ENCODE measurements at regions not wholly inside any gene's neighbourhood (a gene's known extent, or its start where the extent isn't known, plus 50 kb on each side); places are given as distances from the start of the nearest gene placed in this dataset.

DNA sequence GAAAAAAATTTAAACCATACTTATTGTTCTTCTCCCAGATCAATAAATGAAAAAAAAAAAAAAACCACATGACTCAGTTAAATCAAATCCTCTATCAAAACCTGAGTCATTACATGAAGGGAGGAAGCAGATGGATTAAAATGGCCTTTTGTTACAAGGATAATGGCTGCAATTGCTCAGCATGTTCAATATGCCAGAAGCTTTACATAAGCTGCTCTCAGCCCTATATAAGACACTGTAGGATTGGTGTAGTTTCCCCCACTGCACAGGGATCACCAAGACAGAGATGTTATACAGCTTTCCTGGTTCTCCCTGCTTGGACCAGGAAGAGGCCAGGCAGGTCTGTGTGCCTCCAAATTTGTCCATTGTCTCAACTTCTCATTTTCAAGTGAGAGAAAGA lies 101.6 kb upstream of the MAP1B start:
- DNase-seq (ENCODE audit: low spot score): no peak

GRCh38 chr5:72006361-72006760 lies 100.9 kb upstream of the MAP1B start:
- DNase-seq (ENCODE audit: low spot score): no peak

- DNase-seq (ENCODE audit: low spot score): no peak
Observed at GRCh38 chr5:72007336-72008111, 99.8 kb upstream of the MAP1B start.

DNA sequence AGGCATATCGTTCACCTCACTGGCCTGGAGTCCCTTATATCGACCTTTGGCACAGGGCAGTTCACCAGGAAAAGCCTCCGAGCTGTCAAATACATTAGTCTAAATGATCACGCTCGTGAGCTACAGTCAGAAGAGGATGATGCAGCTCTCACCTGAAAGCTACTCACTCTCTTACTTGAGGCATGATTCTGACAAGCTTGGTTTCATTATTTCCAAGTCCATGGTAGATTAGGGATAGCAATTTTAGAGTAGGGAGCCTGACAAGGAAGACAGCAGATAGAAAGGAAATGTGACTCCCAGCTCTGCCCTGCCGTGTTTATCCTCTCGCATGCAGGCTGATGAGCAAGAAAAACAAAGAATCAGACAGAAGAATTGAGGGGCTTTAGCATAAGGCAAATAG lies 98.0 kb upstream of the MAP1B start:
- no peak for DNase-seq (ENCODE audit: low spot score)

DNA sequence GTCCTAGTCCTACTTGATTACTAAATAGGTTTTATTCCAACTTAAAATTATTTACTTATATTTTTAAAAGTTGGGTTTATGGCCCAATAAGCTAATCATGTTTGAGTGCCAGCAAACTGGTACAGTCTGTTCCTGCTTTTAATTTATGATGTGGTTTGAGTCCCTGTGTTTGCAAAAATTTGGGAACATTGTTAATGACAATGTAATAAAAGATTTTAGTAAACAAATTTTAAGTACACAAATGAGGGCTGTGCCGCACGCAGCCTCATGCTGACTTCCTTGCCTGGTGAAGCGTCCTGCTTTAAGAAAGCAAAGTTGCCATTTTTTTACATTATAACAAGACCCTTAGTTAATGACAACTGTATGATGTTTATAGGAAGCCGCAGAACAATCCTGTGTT lies 96.8 kb upstream of the MAP1B start:
- no peak for DNase-seq (ENCODE audit: low spot score)

DNA sequence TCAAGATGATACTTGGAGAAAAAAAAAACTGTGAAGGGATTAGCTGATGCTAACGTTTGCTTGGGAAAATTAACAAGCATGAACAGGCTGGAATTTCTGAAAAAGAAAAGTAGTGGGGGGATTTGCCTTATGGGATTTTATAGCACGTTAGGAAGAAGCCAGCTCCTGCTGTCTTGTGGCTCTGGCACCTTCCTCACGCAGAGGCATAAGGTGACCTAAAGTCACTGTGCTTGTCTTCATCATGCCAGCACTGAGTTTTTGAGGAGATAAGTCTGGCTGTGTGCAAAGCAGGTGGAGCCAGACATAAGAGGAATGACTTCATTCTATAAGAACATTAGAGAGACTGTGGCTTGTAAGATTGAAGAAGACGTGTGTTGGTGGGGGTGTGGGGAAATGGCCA lies 94.4 kb upstream of the MAP1B start:
- no peak for DNase-seq (ENCODE audit: low spot score)

GRCh38 chr5:72013766-72014624 lies 93.3 kb upstream of the MAP1B start:
- no peak for DNase-seq (ENCODE audit: low spot score)

DNA sequence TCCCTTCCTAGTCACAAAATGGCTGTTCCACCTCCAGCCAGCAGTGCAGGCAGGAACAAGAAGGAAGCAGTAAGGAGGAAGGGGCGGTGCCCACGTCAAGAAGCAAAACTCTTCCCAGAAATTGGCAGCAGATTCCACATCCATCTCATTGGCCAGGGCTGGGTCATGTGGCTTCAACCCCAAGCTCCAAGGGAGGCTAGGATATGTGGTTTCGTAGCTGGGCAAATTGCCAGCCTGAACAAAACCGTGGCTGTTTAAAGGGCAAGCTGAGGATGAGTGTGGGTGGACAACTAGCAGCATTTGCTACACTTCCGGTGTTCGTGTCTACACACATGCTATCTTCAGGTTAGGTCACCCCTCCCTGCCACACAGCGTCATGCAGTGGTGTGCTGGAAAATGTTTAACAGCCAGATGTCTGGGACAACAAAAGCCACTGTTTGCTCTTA lies 92.1 kb upstream of the MAP1B start:
- DNase-seq (ENCODE audit: low spot score): peak; percentile 66

DNA sequence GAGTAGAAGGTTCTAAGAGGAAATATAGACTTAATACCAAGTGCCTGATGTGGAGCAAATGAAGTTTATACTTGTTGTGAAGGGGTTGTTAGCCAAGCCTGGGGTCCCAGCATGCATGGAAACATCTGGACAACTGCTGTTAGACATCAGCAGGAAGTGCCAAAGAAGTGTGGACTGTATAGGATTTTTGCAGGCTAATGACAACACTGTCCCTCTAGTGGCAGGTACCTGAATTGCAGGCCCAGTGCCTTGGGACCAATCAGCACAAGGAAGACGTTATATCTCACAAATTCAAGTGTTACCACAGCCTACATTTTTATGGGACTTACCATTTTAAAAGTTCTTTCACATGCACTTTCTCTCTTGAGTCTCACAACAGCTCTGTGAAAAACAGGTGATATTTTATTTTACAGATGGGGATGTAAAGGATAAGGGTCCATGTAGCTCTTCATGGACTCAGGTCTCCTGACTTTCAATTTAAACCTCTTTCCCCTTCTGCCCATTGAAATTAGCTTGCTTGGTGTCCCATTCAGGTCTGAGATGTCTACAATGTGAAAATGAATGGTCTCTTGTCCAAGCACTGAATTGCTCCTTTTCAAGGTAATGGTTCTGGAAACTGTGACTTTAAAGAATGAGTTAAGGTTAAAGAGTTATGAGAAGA lies 89.0 kb upstream of the MAP1B start:
- DNase-seq (ENCODE audit: low spot score): peak; percentile 59

GRCh38 chr5:72020161-72020983 lies 86.9 kb upstream of the MAP1B start:
- no peak for DNase-seq (ENCODE audit: low spot score)

DNA sequence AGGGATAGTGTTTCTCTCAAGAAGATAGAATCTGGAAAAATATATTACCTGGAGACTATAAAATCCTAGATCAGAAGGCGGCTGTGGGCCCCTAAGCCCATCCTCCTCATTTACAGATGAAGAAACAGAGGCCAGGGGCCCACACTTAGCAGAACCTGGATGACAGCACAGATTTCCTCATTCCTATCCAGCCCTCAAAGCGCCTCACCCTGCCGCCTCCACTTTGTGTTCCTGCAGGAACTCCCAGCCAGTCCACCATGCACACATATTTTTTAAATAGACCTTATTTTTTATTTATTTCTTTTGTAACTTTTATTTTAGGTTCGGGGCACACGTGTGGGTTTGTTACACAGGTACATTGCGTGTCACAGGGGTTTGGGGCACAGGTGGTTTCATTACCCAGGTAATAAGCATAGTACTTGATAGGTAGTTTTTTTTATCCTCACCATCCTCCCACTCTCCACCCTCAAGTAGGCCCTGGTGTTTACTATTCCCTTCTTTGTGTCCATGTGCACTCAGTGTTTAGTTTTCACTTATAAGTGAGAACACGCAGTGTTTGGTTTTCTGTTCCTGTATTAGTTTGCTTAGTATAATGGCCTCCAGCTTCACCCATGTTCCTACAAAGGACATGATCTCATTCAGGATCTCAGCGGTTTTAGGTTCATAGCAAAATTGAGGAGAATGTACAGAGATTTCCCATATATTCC lies 85.5 kb upstream of the MAP1B start:
- no peak for DNase-seq (ENCODE audit: low spot score)

DNA sequence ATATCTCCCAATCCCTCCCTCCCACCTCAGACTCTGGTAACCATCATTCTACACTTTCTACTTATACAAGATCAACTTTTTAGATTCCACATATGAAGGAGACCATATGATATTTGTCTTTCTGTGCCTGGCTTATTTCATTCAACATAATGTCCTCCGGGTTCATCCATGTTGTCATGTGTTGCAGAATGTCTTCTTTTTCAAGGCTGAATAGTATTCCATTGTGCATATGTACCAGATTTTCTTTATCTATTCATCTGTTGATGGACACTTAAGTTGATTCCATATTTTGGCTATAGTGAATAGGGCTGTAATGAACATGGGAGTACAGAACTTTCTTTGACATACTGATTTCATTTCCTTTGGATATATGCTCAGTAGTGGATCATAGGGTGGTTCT lies 78.9 kb upstream of the MAP1B start:
- no peak for DNase-seq (ENCODE audit: low spot score)

- DNase-seq (ENCODE audit: low spot score): no peak
Observed at GRCh38 chr5:72030237-72030636, 77.0 kb upstream of the MAP1B start.

DNA sequence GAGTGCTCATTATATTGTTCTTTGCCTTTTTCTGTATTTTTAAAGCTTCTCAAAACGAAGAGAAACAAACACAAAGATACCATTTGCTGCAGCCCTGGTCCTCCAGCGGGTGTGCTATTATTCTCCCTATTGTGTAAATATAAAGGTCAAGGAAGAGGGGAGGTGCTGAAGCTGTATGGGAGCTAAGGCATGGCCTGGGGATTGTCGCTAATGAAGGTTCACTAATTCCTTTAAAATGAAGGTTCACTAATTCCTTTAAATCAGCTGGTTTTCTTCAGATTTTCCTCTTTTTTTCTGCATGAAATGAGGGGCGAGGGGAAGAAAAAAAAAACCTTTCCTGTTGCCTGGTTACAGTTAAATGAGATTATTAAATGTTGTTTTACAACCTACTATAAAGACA lies 74.5 kb upstream of the MAP1B start:
- DNase-seq (ENCODE audit: low spot score): no peak

- no peak for DNase-seq (ENCODE audit: low spot score)
Observed at GRCh38 chr5:72034770-72035169, 72.5 kb upstream of the MAP1B start.

GRCh38 chr5:72035831-72036230 lies 71.4 kb upstream of the MAP1B start:
- no peak for DNase-seq (ENCODE audit: low spot score)

- DNase-seq (ENCODE audit: low spot score): no peak
Observed at GRCh38 chr5:72036951-72037350, 70.3 kb upstream of the MAP1B start.

DNA sequence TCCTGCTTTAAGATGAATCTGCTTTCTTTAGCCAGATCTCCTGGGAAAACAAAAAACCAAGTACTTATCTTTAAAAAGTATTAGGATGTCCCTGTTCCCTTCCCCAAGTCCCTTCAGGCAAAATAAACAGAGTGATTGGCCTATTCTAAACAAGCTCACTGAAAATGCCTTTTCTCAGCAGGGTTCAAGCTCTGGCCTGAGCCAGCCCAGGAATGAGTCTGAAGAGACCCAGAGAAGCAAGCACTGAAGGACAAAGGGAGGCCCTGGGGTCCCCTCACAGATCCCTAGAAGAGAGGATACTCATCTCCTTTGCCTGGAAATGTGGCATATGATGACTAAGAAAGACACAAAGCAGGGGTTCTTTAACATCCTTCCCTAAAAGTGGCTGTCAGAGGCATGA lies 66.8 kb upstream of the MAP1B start:
- DNase-seq (ENCODE audit: low spot score): no peak

DNA sequence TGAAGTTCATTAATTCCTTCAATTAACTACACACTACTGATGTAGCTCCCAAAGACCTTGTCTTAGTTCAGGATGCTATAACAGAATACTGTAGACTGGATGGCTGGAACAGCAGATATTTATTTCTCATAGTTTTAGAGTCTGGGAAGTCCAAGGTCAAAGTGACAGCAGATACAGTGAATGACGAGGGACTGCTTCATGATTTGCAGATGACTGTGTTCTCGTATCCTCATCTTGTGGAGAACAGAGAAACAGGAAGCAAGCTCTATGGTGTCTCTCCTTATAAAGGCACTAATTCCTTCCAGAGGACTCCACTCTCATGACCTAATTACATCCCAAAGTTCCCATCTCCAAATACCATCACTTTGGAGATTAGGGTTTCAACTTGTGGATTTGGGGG lies 65.6 kb upstream of the MAP1B start:
- no peak for DNase-seq (ENCODE audit: low spot score)

DNA sequence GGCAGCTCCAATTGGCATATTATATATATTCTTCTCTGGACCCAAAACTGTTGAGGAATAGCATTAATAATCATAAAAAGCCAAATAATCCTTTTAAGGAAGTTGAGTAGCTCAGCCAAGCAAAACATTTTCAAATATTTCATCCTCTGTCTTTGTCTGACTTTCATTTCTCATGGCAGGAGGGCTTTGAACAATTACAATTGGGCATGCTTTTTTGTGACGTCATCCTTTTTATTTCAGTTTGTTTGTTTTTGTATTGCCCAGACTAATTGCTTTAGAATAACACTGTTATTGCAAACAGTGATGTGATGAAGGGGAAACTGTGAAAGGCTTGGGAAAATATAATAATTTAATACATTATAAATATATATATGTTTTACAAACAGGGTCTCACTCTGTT lies 65.2 kb upstream of the MAP1B start:
- DNase-seq (ENCODE audit: low spot score): no peak

DNA sequence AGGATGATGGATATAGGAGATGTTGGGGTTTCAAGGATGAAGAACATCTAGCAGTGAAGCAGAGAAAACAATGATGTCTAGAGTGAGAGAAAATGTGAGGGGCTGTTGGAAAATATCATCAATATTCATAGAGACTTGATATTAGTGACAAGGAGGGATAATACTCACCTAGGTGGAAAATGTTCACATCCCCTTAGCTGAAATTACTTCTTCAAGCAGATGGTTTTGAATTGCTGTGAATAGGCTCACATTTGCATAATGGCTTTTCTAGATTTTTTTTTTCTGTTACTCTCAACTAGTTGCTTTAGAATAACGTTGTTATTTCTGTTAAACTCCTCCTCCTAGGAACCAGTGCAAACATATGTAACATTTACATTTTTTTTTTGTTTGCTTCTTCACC lies 61.6 kb upstream of the MAP1B start:
- DNase-seq (ENCODE audit: low spot score): no peak

All from LoVo (cell line).